ENCODE measurements at regions not wholly inside any gene's neighbourhood (a gene's known extent, or its start where the extent isn't known, plus 50 kb on each side); places are given as distances from the start of the nearest gene placed in this dataset.

GRCh38 chr22:48240148-48240934 is 1477.9 kb downstream of the TBC1D22A start:
- no peak for TF ChIP-seq CTCF (IDR thresholded peaks at IDR 0.05; ENCODE audit: insufficient read depth, low read length, poor library complexity, severe bottlenecking)

GRCh38 chr22:48239461-48240147 is 1477.2 kb downstream of the TBC1D22A start:
- no peak for TF ChIP-seq CTCF (IDR thresholded peaks at IDR 0.05; ENCODE audit: insufficient read depth, low read length, poor library complexity, severe bottlenecking)
- H3K27me3 ChIP-seq (replicated peaks; ENCODE audit: control insufficient read depth, insufficient read depth, low read length) = no peaks in the 10 kb centered on the region
- DNase-seq (ENCODE audit: extremely low read depth, insufficient read length) = no peak
- H3K36me3 ChIP-seq (ENCODE audit: control insufficient read depth, insufficient read depth, low read length) = no peaks in the 10 kb centered on the region
- no peak overlapping the region for H3K4me3 ChIP-seq (replicated peaks; ENCODE audit: low read depth, low read length)

More at GRCh38 chr22:48240148-48240934, 1477.9 kb downstream of the TBC1D22A start:
- no peak for DNase-seq (ENCODE audit: extremely low read depth, insufficient read length)
- Histone ChIP-seq H3K27me3 (replicated peaks; ENCODE audit: control insufficient read depth, insufficient read depth, low read length) (no peaks in the 10 kb centered on the region), H3K4me3 (replicated peaks; ENCODE audit: low read depth, low read length) (no peak overlapping the region), H3K36me3 (ENCODE audit: control insufficient read depth, insufficient read depth, low read length) (no peaks in the 10 kb centered on the region)

- Histone ChIP-seq H3K27me3 (replicated peaks; ENCODE audit: control insufficient read depth, insufficient read depth, low read length) (no peaks in the 10 kb centered on the region), H3K4me3 (replicated peaks; ENCODE audit: low read depth, low read length) (no peak overlapping the region), H3K36me3 (ENCODE audit: control insufficient read depth, insufficient read depth, low read length) (no peaks in the 10 kb centered on the region)
- TF ChIP-seq CTCF (IDR thresholded peaks at IDR 0.05; ENCODE audit: insufficient read depth, low read length, poor library complexity, severe bottlenecking) = no peak
- DNase-seq (ENCODE audit: extremely low read depth, insufficient read length) = no peak
Observed at GRCh38 chr22:48238966-48239365, 1476.5 kb downstream of the TBC1D22A start.

- no peaks in the 10 kb centered on the region for H3K27me3 ChIP-seq (replicated peaks; ENCODE audit: control insufficient read depth, insufficient read depth, low read length)
- no peaks in the 10 kb centered on the region for H3K36me3 ChIP-seq (ENCODE audit: control insufficient read depth, insufficient read depth, low read length)
- TF ChIP-seq CTCF (IDR thresholded peaks at IDR 0.05; ENCODE audit: insufficient read depth, low read length, poor library complexity, severe bottlenecking) = no peak
- DNase-seq (ENCODE audit: extremely low read depth, insufficient read length) = no peak
- no peak overlapping the region for H3K4me3 ChIP-seq (replicated peaks; ENCODE audit: low read depth, low read length)
Observed at GRCh38 chr22:48238284-48238915, 1476.0 kb downstream of the TBC1D22A start.

- Histone ChIP-seq H3K4me3 (replicated peaks; ENCODE audit: low read depth, low read length) (no peak overlapping the region), H3K27me3 (replicated peaks; ENCODE audit: control insufficient read depth, insufficient read depth, low read length) (no peaks in the 10 kb centered on the region), H3K36me3 (ENCODE audit: control insufficient read depth, insufficient read depth, low read length) (no peaks in the 10 kb centered on the region)
- DNase-seq (ENCODE audit: extremely low read depth, insufficient read length) = no peak
- TF ChIP-seq CTCF (IDR thresholded peaks at IDR 0.05; ENCODE audit: insufficient read depth, low read length, poor library complexity, severe bottlenecking) = no peak
Observed at GRCh38 chr22:48237466-48238283, 1475.2 kb downstream of the TBC1D22A start.
